Fibroblast of skin of left quadriceps (primary cell): ENCODE measurements at regions not wholly inside any gene's neighbourhood (a gene's known extent, or its start where the extent isn't known, plus 50 kb on each side); places are given as distances from the start of the nearest gene placed in this dataset.

Source experiments
- DNase-seq, 2 experiments: peaks; one replicate each; pipeline ENCODE4 v3.0.0-alpha.2; 2013; ENCODE audit warnings: low read depth in 2 of 2

GRCh38 chr20:6492271-6493055 lies 275.0 kb upstream of the BMP2 start:
- no peak for DNase-seq

- DNase-seq = no peak
These were observed 276.6 kb upstream of the BMP2 start for GRCh38 chr20:6490849-6491248.

GRCh38 chr20:6489361-6490171 lies 277.9 kb upstream of the BMP2 start:
- no peak for DNase-seq

- DNase-seq = no peak
These were observed 282.1 kb upstream of the BMP2 start for GRCh38 chr20:6485351-6485750.

- DNase-seq = no peak
These were observed 283.8 kb upstream of the BMP2 start for GRCh38 chr20:6483727-6484126.

- DNase-seq = no peak
These were observed 285.0 kb upstream of the BMP2 start for GRCh38 chr20:6482486-6482885.

GRCh38 chr20:6480328-6481200 lies 286.9 kb upstream of the BMP2 start:
- no peak for DNase-seq

GRCh38 chr20:6473197-6473596 lies 294.3 kb upstream of the BMP2 start:
- no peak for DNase-seq

- no peak for DNase-seq
These were observed 295.6 kb upstream of the BMP2 start for GRCh38 chr20:6471871-6472270.

- DNase-seq = no peak
These were observed 296.3 kb upstream of the BMP2 start for GRCh38 chr20:6471110-6471647.

GRCh38 chr20:6469695-6470094 lies 297.8 kb upstream of the BMP2 start:
- no peak for DNase-seq

GRCh38 chr20:6468423-6469116 lies 298.9 kb upstream of the BMP2 start:
- no peak for DNase-seq

GRCh38 chr20:6467562-6467961 lies 299.9 kb upstream of the BMP2 start:
- no peak for DNase-seq

GRCh38 chr20:6466075-6466810 lies 301.2 kb upstream of the BMP2 start:
- DNase-seq = no peak

GRCh38 chr20:6450841-6451240 lies 316.6 kb upstream of the BMP2 start:
- DNase-seq = no peak

GRCh38 chr20:6440443-6440799 lies 317.6 kb upstream of the FERMT1 start:
- no peak for DNase-seq

GRCh38 chr20:6439737-6440442 lies 317.1 kb upstream of the FERMT1 start:
- DNase-seq = no peak

- no peak for DNase-seq
These were observed 311.3 kb upstream of the FERMT1 start for GRCh38 chr20:6434131-6434530.

- no peak for DNase-seq
These were observed 307.6 kb upstream of the FERMT1 start for GRCh38 chr20:6430381-6430780.

- no peak for DNase-seq
These were observed 303.6 kb upstream of the FERMT1 start for GRCh38 chr20:6426287-6426891.
